GM12874 (cell line): ENCODE measurements at regions not wholly inside any gene's neighbourhood (a gene's known extent, or its start where the extent isn't known, plus 50 kb on each side); places are given as distances from the start of the nearest gene placed in this dataset.

Source experiments
- CTCF ChIP-seq: IDR thresholded peaks from 2 replicates; pipeline ENCODE4 v1.5.1; 2011; ENCODE audit warnings: low read depth, mild to moderate bottlenecking, control low read depth, low read length, moderate library complexity; ENCODE audit not compliant: insufficient read depth

- no peak for TF ChIP-seq CTCF
Measured at GRCh38 chr5:74143721-74144330, 496.7 kb downstream of the ENC1 start.

- no peak for TF ChIP-seq CTCF
Measured at GRCh38 chr5:74143151-74143550, 497.4 kb downstream of the ENC1 start.

GRCh38 chr5:74141053-74141452, 499.5 kb downstream of the ENC1 start:
- no peak for TF ChIP-seq CTCF

GRCh38 chr5:74140409-74140808, 500.1 kb downstream of the ENC1 start:
- TF ChIP-seq CTCF, result no peak

- no peak for TF ChIP-seq CTCF
Measured at GRCh38 chr5:74139589-74139988, 500.9 kb downstream of the ENC1 start.

- no peak for TF ChIP-seq CTCF
Measured at GRCh38 chr5:74138721-74139120, 501.8 kb downstream of the ENC1 start.

GRCh38 chr5:74136276-74136825, 504.2 kb downstream of the ENC1 start:
- TF ChIP-seq CTCF, result no peak
